ENCODE measurements at regions not wholly inside any gene's neighbourhood (a gene's known extent, or its start where the extent isn't known, plus 50 kb on each side); places are given as distances from the start of the nearest gene placed in this dataset.

DNA sequence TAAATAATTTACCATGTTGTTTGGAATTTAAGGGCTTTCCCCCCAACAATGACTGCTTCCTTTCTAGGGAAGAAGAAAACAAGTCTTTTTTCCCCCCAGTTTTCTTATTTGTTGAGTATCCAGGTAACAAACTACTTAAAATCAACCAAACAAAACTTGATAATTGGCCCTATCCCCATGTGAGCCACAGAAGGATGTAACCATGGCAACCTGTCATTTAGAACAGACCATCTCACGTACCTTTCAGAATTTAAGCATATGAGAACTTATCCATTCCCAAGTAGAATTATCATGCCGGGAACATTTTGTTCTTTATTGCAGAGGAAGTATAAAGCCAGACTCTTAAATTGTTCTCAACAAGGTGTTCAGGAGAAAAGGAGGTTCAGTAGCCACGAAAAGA, 392.3 kb downstream of the CETN3 start:
- TF ChIP-seq CTCF (IDR thresholded peaks at IDR 0.05 in 8 of 11, conservative IDR thresholded peaks at IDR 0.05 in 3 of 11) (no peak), POLR2AphosphoS5 (IDR thresholded peaks at IDR 0.05) (no peak), POLR2A (IDR thresholded peaks at IDR 0.05) (no peak)

Data from spleen (tissue), 7 donors.